AG09309 (cell line): ENCODE measurements at regions not wholly inside any gene's neighbourhood (a gene's known extent, or its start where the extent isn't known, plus 50 kb on each side); places are given as distances from the start of the nearest gene placed in this dataset.

Source experiments
- DNase-seq: peaks from one replicate; pipeline ENCODE4 v3.0.0-alpha.2; 2010; ENCODE audit warnings: low read depth
- H3K4me3 ChIP-seq: 2 replicates; pipeline ENCODE4 v1.5.1; 2011; ENCODE audit warnings: mild to moderate bottlenecking, low read depth, low read length, moderate library complexity; ENCODE audit not compliant: control insufficient read depth
- CTCF ChIP-seq: IDR thresholded peaks from 2 replicates; pipeline ENCODE4 v1.5.1; 2011; ENCODE audit warnings: mild to moderate bottlenecking, low read depth, low read length, inconsistent platforms; ENCODE audit not compliant: insufficient read depth, control insufficient read depth; ENCODE audit errors: missing control alignments

GRCh38 chr10:124342136-124342820 is 76.4 kb downstream of the OAT start:
- no peak for TF ChIP-seq CTCF
- H3K4me3 ChIP-seq: no peak overlapping the region
- no peak for DNase-seq

- no peak for TF ChIP-seq CTCF
- no peak overlapping the region for H3K4me3 ChIP-seq
- no peak for DNase-seq
These were observed 77.0 kb downstream of the OAT start for GRCh38 chr10:124341768-124342135.

GRCh38 chr10:124340033-124340760 is 78.5 kb downstream of the OAT start:
- H3K4me3 ChIP-seq: no peak overlapping the region
- peak; percentile 73 for DNase-seq
- TF ChIP-seq CTCF: no peak

- no peak for TF ChIP-seq CTCF
- no peak for DNase-seq
- H3K4me3 ChIP-seq: no peak overlapping the region
These were observed 79.3 kb downstream of the OAT start for GRCh38 chr10:124339119-124340032.

GRCh38 chr10:124338276-124338925 is 80.3 kb downstream of the OAT start:
- TF ChIP-seq CTCF: no peak
- H3K4me3 ChIP-seq: no peak overlapping the region
- no peak for DNase-seq

- TF ChIP-seq CTCF: no peak
- no peak for DNase-seq
- H3K4me3 ChIP-seq: no peak overlapping the region
These were observed 82.5 kb downstream of the OAT start for GRCh38 chr10:124336186-124336585.
